ENCODE measurements at regions not wholly inside any gene's neighbourhood (a gene's known extent, or its start where the extent isn't known, plus 50 kb on each side); places are given as distances from the start of the nearest gene placed in this dataset.

DNA sequence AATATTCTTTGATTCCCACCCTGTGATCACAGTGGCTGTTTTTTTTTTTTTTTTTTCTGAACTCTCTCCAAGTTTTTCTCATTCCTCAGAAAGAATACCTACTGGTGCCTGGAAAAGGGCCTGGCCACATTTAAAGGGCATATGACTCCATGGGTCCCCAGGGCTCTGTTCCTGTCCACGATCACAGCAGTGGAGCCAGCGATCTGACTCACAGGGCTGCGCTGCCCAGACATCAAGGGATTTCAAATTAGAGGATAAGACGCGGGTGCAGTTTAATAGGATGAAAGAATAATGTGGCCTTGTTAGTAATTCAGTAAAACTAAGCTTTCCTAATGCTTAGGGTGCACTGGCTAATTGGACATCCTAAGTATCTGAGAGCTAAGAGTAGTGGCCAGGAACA lies 175.1 kb upstream of the MSX2 start:
- no peak overlapping the region for H3K4me3 Mint-ChIP-seq (ENCODE audit: low read depth, unreplicated experiment)
- BruUV-seq (replicated peaks): no TSS peak

GRCh38 chr5:174550026-174550425 lies 174.4 kb upstream of the MSX2 start:
- no peaks in the 10 kb centered on the region for H3K9me3 Mint-ChIP-seq (ENCODE audit: low read depth, unreplicated experiment)
- peaks cover 9% of the 10 kb centered on the region for H3K4me1 Mint-ChIP-seq (ENCODE audit: low read depth, unreplicated experiment)
- no TSS peak for BruUV-seq (replicated peaks)
- H3K36me3 Mint-ChIP-seq (ENCODE audit: insufficient read depth, unreplicated experiment): no peaks in the 10 kb centered on the region
- H3K27me3 Mint-ChIP-seq (ENCODE audit: unreplicated experiment): no peaks in the 10 kb centered on the region
- no peak overlapping the region for H3K27ac Mint-ChIP-seq (ENCODE audit: unreplicated experiment)
- no peak for DNase-seq
- TF ChIP-seq, protein P1, sequence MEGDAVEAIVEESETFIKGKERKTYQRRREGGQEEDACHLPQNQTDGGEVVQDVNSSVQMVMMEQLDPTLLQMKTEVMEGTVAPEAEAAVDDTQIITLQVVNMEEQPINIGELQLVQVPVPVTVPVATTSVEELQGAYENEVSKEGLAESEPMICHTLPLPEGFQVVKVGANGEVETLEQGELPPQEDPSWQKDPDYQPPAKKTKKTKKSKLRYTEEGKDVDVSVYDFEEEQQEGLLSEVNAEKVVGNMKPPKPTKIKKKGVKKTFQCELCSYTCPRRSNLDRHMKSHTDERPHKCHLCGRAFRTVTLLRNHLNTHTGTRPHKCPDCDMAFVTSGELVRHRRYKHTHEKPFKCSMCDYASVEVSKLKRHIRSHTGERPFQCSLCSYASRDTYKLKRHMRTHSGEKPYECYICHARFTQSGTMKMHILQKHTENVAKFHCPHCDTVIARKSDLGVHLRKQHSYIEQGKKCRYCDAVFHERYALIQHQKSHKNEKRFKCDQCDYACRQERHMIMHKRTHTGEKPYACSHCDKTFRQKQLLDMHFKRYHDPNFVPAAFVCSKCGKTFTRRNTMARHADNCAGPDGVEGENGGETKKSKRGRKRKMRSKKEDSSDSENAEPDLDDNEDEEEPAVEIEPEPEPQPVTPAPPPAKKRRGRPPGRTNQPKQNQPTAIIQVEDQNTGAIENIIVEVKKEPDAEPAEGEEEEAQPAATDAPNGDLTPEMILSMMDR (IDR thresholded peaks at IDR 0.05; ENCODE audit: unreplicated experiment): no peak
- intact Hi-C loops (cut with micrococcal nuclease; ENCODE audit: unreplicated experiment): no loop called here
- H3K4me3 Mint-ChIP-seq (ENCODE audit: low read depth, unreplicated experiment): no peak overlapping the region
- CTCF ChIA-PET: no interaction called here

More for the DNA sequence above, 175.1 kb upstream of the MSX2 start:
- Mint-ChIP-seq H3K27me3 (ENCODE audit: unreplicated experiment) (no peaks in the 10 kb centered on the region), H3K27ac (ENCODE audit: unreplicated experiment) (no peak overlapping the region), H3K4me1 (ENCODE audit: low read depth, unreplicated experiment) (peaks cover 9% of the 10 kb centered on the region), H3K9me3 (ENCODE audit: low read depth, unreplicated experiment) (no peaks in the 10 kb centered on the region), H3K36me3 (ENCODE audit: insufficient read depth, unreplicated experiment) (no peaks in the 10 kb centered on the region)
- TF ChIP-seq, protein P1 (IDR thresholded peaks at IDR 0.05; ENCODE audit: unreplicated experiment): no peak
- intact Hi-C loops (cut with micrococcal nuclease; ENCODE audit: unreplicated experiment): no loop called here
- CTCF ChIA-PET: interaction anchor here (1.1 kb wide), 1 partner anchor 129 kb away, joined by 3 read pairs; no protein-coding TSS in a partner anchor
- no peak for DNase-seq

DNA sequence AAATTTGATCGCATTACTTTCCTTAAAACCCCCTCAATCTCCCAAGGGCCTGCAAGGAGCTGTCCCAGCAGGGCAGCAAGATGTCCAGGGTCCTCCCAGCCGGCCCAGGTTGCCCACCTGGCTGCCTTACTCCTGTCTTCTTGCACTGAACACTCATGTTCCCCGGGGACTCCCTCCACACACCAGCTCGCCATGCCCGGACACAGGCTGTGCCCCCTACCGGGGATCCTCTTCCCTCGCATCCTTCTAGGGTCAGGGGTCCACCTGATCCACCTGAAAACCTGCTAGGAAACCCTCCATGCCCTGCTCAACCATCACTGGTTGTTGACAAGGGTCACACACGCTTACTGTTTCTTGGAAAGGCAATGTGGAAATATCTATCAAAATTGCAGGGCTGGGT lies 172.0 kb upstream of the MSX2 start:
- H3K27ac Mint-ChIP-seq (ENCODE audit: unreplicated experiment): no peak overlapping the region

GRCh38 chr5:174553556-174553955 lies 170.8 kb upstream of the MSX2 start:
- DNase-seq: no peak
- peaks cover 6% of the 10 kb centered on the region for H3K9me3 Mint-ChIP-seq (ENCODE audit: low read depth, unreplicated experiment)
- CTCF ChIA-PET: no interaction called here
- H3K36me3 Mint-ChIP-seq (ENCODE audit: insufficient read depth, unreplicated experiment): no peaks in the 10 kb centered on the region
- intact Hi-C loops (cut with micrococcal nuclease; ENCODE audit: unreplicated experiment): no loop called here
- no TSS peak for BruUV-seq (replicated peaks)
- H3K4me1 Mint-ChIP-seq (ENCODE audit: low read depth, unreplicated experiment): peaks cover 9% of the 10 kb centered on the region
- TF ChIP-seq, protein P1 (IDR thresholded peaks at IDR 0.05; ENCODE audit: unreplicated experiment): no peak
- H3K27ac Mint-ChIP-seq (ENCODE audit: unreplicated experiment): no peak overlapping the region
- H3K27me3 Mint-ChIP-seq (ENCODE audit: unreplicated experiment): peaks cover 10% of the 10 kb centered on the region
- H3K4me3 Mint-ChIP-seq (ENCODE audit: low read depth, unreplicated experiment): no peak overlapping the region

More for the DNA sequence above, 172.0 kb upstream of the MSX2 start:
- no peaks in the 10 kb centered on the region for H3K36me3 Mint-ChIP-seq (ENCODE audit: insufficient read depth, unreplicated experiment)
- H3K4me1 Mint-ChIP-seq (ENCODE audit: low read depth, unreplicated experiment): peaks cover 9% of the 10 kb centered on the region
- no TSS peak for BruUV-seq (replicated peaks)
- H3K4me3 Mint-ChIP-seq (ENCODE audit: low read depth, unreplicated experiment): no peak overlapping the region
- peaks cover 6% of the 10 kb centered on the region for H3K9me3 Mint-ChIP-seq (ENCODE audit: low read depth, unreplicated experiment)
- DNase-seq: no peak
- CTCF ChIA-PET: no interaction called here
- TF ChIP-seq, protein P1 (IDR thresholded peaks at IDR 0.05; ENCODE audit: unreplicated experiment): no peak
- intact Hi-C loops (cut with micrococcal nuclease; ENCODE audit: unreplicated experiment): no loop called here
- H3K27me3 Mint-ChIP-seq (ENCODE audit: unreplicated experiment): no peaks in the 10 kb centered on the region

Measured in Calu3 (cell line).